ENCODE measurements at regions not wholly inside any gene's neighbourhood (a gene's known extent, or its start where the extent isn't known, plus 50 kb on each side); places are given as distances from the start of the nearest gene placed in this dataset.

- DNase-seq (ENCODE audit: low spot score) = peak; percentile 10
Observed at GRCh38 chrY:13167698-13168097, 263.0 kb downstream of the DDX3Y start.

GRCh38 chrY:13168257-13168656 is 263.6 kb downstream of the DDX3Y start:
- peak; percentile 7 for DNase-seq (ENCODE audit: low spot score)
